LoVo (cell line): ENCODE measurements at regions not wholly inside any gene's neighbourhood (a gene's known extent, or its start where the extent isn't known, plus 50 kb on each side); places are given as distances from the start of the nearest gene placed in this dataset.

Source experiments
- DNase-seq: peaks from one replicate; pipeline ENCODE4 v3.0.0-alpha.2; 2016; ENCODE audit warnings: low spot score

- no peak for DNase-seq
These were observed 753.3 kb upstream of the MARCKS start for GRCh38 chr6:113103634-113104361.

GRCh38 chr6:113104541-113104940 lies 752.6 kb upstream of the MARCKS start:
- DNase-seq = no peak

- no peak for DNase-seq
These were observed 752.2 kb upstream of the MARCKS start for GRCh38 chr6:113104951-113105350.

- DNase-seq = no peak
These were observed 746.9 kb upstream of the MARCKS start for GRCh38 chr6:113110211-113110610.

- DNase-seq = no peak
These were observed 745.6 kb upstream of the MARCKS start for GRCh38 chr6:113111550-113111949.

- no peak for DNase-seq
These were observed 745.1 kb upstream of the MARCKS start for GRCh38 chr6:113112086-113112485.

- DNase-seq = no peak
These were observed 741.9 kb upstream of the MARCKS start for GRCh38 chr6:113115196-113115595.

GRCh38 chr6:113120224-113120581 lies 736.9 kb upstream of the MARCKS start:
- peak; percentile 49 for DNase-seq

GRCh38 chr6:113120582-113121285 lies 736.4 kb upstream of the MARCKS start:
- DNase-seq = peak; percentile 19

GRCh38 chr6:113121571-113121970 lies 735.6 kb upstream of the MARCKS start:
- no peak for DNase-seq

GRCh38 chr6:113122060-113122459 lies 735.1 kb upstream of the MARCKS start:
- DNase-seq = peak; percentile 54

GRCh38 chr6:113125626-113126025 lies 731.5 kb upstream of the MARCKS start:
- no peak for DNase-seq

GRCh38 chr6:113127786-113128419 lies 729.2 kb upstream of the MARCKS start:
- DNase-seq = no peak

GRCh38 chr6:113128661-113129060 lies 728.5 kb upstream of the MARCKS start:
- DNase-seq = no peak

GRCh38 chr6:113129991-113130390 lies 727.2 kb upstream of the MARCKS start:
- no peak for DNase-seq

- no peak for DNase-seq
These were observed 719.7 kb upstream of the MARCKS start for GRCh38 chr6:113137426-113137825.

- no peak for DNase-seq
These were observed 716.4 kb upstream of the MARCKS start for GRCh38 chr6:113140721-113141120.

GRCh38 chr6:113141901-113142300 lies 715.2 kb upstream of the MARCKS start:
- no peak for DNase-seq

GRCh38 chr6:113142671-113143174 lies 714.4 kb upstream of the MARCKS start:
- no peak for DNase-seq

GRCh38 chr6:113143206-113143605 lies 713.9 kb upstream of the MARCKS start:
- no peak for DNase-seq

- no peak for DNase-seq
These were observed 713.0 kb upstream of the MARCKS start for GRCh38 chr6:113144117-113144516.

GRCh38 chr6:113146878-113147277 lies 710.3 kb upstream of the MARCKS start:
- no peak for DNase-seq

- DNase-seq = no peak
These were observed 709.6 kb upstream of the MARCKS start for GRCh38 chr6:113147544-113147943.
